ENCODE measurements at regions not wholly inside any gene's neighbourhood (a gene's known extent, or its start where the extent isn't known, plus 50 kb on each side); places are given as distances from the start of the nearest gene placed in this dataset.
"Not testable (repeated sequence)": the region's sequence is repeated elsewhere in the genome, so short reads cannot be mapped to it uniquely, and the experiment has no call there.

DNA sequence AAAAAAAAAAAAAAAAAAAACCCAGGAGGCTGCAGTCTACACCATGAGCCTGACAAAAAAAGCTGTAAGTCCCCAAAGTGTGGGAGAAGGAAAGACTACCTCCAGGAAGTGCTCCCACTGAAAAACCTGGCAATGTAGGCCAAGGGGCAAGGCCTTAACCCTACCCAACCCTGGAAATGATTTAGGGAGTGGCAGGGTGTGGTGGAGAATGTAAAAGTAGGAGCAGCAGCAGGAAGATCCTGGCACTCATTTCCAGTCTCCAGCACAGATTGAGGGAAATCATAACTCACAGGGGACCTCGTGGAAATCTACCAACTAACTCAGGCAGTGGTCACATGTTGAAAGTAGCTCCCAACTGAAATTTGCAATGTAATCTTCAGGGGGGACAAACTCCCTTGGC, 839.5 kb downstream of the EPHA3 start:
- no peak for DNase-seq

DNA sequence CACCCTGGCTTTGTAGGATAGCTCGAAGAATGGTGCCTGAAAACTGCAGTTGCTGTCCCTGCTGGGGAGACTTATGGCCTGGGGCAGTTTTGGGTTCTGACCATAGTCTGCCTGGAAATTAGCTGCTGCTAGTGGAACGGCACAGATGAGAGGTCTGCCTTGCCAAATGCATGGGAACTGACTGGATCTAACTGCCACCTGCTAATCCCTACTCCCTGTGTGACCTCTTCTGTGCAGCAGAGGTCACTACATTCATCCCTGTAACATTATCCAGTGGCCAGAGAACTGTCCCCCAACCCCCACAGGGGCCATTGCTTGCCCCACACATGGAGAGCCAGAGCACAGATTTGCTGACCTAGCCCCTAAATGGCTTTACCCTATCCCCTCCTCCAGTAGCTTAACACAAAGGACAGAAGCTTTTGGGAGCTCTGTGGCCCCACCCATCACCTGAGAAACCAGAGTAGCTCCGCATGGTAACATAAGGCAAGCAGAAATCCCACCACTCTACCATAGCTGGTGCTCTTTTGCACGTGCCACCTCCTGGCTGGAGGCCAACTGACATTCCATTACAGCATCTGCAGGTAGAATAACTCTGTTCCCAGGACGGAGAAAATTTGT, 840.0 kb downstream of the EPHA3 start:
- DNase-seq = no peak

DNA sequence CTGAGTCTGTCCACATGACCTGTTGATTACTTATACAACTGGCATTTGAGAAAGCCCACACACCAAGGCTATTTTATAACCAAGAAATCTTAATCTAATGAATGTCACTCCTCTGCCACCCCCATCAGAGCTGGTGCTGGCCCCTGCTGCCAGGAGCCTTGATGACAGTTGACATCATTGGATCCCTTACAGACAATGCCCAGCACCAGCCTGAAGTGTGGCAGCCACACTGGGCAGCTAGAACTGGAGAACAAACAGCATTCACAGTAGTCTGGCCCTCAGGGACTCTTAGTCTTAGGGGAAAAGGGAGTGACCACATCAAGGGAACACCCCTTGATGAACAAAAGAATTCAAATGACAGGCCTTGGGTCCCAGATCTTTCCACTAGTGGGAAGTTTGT, 840.6 kb downstream of the EPHA3 start:
- DNase-seq = no peak

DNA sequence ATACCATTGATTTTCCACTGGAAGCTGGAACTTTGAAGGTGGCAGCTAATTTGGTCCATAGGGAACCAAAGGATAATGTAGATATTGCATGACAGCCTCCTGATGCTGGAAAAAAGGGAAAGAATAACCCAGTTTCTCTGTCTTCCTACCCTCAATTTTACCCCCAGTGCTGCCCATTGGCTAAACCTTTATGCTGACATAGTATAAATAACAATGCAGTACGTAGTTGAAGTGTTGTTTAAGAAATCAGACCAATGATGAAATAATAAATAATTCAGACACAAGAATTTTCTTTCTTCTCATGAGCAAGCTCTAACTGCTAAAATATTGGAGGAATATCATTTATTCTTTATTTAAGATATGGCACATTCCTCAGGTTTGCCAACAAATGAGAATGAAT, 843.4 kb downstream of the EPHA3 start:
- DNase-seq = no peak

DNA sequence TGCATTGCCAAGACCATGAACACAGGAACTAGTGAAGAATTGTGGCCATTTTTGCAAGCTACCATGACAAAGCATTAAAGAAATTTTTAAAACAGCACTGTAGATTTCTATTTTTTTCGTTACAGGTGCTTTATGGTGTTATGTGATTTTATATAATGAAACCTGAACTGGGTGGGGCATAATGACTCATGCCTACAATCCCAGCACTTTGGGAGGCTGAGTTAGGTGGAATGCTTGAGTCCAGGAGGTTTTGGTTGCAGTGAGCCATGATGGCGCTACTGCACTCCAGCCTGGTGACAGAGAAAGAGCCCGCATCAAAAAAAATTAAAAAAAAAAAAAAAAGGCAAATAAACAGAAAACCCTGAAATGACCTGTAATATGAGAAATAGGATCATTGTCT, 846.7 kb downstream of the EPHA3 start:
- no peak for DNase-seq

DNA sequence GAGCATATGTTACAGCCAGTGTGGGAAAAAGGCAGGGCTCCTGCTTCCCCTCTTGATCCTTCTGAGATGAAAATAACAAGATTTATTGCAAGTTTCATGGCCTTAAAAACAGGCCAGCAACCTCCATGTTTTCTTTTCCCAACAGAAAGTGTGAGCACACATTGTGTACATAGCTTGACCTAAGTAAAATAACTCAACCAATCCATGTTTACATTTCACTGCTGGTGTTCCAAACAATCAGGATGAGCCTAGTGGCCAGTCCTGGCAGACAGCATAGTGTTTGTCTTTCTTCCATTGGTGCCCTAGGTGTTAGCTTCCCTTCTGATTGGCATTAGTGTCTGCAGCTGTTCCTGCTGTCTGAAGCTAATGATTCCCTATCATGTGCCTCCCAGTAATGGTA, 847.7 kb downstream of the EPHA3 start:
- no peak for DNase-seq

DNA sequence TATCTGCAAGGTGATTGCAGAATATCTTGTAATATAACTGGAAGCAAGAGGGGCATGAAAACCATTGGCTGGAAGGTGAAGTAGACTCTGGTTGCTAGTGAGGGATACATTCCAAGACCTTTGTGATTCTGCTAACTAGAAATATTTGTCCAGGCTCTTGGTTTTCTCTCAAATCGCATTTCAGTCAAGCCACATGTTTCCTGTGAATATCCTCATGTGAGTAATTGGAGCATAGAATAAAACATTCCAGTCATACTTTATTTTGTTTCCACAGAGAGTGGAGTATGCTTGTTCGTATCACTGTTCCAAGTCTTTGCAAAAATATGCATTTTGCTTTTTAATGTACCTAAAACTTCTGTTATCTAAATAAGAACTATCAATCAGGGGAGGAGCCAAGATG, 850.0 kb downstream of the EPHA3 start:
- DNase-seq = no peak

DNA sequence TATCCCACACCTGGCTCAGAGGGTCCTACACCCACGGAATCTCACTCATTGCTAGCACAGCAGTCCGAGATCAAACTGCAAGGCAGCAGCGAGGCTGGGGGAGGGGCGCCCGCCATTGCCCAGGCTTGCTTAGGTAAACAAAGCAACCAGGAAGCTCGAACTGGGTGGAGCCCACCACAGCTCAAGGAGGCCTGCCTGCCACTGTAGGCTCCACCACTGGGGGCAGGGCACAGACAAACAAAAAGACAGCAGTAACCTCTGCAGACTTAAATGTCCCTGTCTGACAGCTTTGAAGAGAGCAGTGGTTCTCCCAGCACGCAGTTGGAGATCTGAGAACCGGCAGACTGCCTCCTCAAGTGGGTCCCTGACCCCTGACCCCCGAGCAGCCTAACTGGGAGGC, 850.7 kb downstream of the EPHA3 start:
- not testable (repeated sequence) for DNase-seq

DNA sequence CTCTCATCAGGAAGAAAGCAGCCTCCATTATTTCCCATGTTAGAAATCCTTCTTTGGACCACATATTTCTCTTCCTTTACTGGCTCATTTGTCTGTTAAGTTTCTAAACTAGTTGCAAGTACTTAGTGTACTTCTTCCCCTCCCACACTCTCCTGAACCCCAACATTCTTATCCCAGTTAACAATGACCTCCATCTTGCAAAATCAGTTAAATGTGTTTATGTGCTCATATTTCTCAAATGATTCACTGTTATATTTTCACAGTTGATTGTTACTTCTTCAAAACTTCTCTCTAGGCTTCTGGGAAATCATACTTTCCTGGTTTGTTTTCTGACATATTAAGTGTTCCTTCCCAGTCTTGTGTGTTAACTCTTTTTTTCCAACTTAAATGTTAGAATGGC, 856.9 kb downstream of the EPHA3 start:
- DNase-seq = no peak

DNA sequence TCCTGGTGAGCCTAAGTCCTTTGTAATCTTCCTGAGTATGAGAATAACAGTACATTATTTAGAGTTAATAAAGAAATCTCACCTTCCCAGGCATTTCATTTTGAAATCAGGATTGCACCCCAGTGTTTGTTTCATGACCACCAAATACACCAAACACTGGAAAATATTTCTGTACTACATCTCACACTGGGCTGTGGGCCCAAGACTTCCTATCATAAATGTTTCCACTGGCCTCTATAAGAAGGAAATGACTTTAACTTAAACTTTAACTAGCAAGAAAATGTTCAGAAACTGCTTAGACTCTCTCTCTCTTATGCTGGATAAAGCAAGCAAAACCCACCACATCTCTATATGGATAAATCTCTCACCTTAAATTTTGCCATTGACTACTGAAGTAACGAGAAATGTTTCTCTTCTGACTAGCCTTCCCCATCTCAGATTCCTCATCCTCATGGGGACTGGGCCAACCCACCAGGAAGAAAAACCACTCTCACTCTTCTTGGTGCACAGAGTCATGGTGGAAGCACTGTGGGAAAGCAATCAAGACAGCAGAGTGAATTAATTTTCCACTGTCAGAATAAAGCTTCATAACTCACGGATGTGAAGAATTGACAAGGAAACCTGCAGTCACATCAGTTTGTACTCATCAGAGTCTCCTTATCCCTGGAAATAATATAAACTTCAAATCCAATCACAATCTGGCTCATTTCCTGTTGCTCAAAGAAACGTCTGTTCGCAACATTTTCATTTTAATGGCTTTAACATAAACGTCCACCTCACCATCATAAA, 859.6 kb downstream of the EPHA3 start:
- DNase-seq = no peak

DNA sequence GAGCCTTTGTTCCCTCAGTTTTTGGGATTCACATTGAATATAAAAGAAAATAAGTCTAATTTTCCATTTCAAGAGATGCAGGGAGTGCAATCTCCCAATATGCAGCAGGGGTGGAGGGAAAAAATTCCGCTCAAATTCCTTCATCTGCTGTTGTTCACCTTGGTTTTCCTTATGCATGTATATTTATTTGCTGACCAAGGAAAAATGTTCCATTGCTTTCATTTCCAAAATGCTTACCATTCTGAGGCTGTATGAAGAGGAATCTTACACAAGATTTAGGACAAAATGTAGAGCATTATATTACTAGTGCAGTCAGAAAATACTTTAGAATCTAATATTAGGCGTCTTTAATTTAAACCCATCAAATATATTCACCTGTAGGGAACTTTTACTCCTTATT, 863.9 kb downstream of the EPHA3 start:
- no peak for DNase-seq

DNA sequence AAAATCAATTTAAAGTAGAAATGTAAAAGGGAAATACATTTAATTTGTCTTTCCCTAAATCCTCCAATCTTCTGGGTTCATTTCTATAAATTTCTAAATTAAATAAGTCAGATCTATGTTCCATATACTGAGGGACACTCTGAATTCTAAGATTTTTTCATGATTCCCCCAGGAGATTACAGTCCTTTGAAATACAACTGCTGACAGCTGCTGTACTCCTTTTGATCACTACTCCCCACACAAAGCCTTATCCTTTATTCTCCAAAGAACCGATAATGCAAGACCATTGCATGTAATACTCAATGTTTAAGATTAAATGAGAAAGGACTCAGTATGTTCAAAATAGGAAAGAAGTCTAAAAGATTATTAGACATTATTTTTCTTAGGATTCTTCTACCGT, 865.7 kb downstream of the EPHA3 start:
- no peak for DNase-seq

DNA sequence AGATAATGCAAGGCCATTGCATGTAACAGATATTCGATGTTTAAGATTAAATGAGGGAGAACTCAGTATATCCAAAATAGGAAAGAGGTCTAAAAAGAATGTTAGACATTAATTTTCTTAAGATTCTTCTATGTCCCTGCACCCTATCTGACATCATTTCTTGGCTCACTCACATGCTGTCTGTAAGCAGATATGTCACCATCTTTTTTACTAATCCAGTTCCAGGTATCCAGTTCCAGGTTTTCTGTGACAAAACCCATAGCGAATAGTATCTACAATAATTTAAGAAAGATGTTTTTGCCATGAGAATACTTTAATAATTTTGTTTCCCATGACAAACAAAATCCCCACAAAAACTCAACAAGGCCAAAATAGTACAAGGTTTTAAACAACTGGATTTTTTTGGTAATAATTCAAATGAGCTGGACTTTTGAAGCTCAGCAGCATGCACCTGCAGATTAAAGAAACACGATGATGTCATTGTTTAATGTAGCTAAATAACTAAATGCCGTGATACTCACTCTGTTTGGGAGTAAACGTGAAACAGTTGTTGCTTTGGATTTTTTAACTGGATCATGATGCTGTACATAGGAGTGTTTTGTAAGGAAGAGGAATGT, 867.6 kb downstream of the EPHA3 start:
- DNase-seq = no peak

DNA sequence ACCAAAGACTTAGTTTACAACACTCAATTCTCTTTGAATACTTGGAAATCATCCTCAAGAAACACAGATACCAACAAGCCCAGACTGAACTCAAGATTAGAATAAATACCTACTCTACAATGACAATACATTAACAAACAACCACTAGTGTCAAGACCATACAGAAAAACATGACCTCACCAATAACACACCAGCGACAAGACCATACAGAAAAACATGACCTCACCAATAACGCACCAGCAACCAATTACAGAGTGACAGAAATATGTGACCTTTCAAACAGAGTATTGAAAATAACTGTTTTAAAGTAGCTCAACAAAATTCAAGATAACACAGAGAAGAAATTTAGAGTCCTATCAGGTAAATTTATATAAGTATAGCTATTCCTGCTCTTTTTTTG, 876.0 kb downstream of the EPHA3 start:
- no peak for DNase-seq

DNA sequence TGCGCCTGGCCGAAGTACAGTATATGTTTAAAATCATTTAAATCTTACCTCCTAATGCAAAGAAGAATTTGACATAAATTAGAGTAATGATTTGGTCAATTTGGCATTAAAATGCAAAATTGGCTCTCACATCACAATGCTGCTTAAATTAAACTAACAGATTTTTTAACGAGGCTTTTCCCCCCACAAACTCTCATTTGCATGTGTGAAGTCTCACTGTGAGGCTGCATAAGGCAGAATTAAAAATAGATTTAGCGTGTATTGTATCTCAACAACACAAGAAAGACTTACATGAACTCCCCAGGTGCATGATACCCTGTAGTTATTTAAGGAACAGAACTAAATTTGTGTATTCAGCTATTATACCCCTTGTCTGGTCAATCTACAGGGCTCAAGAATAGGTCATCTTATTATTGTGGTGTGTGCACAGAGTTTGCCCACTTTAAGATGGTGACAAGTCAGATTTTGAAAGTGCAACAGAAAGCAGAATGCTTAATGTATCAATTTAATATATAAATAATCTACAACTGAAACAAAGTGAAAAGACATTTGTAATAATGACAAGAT, 897.9 kb downstream of the EPHA3 start:
- no peak for DNase-seq

DNA sequence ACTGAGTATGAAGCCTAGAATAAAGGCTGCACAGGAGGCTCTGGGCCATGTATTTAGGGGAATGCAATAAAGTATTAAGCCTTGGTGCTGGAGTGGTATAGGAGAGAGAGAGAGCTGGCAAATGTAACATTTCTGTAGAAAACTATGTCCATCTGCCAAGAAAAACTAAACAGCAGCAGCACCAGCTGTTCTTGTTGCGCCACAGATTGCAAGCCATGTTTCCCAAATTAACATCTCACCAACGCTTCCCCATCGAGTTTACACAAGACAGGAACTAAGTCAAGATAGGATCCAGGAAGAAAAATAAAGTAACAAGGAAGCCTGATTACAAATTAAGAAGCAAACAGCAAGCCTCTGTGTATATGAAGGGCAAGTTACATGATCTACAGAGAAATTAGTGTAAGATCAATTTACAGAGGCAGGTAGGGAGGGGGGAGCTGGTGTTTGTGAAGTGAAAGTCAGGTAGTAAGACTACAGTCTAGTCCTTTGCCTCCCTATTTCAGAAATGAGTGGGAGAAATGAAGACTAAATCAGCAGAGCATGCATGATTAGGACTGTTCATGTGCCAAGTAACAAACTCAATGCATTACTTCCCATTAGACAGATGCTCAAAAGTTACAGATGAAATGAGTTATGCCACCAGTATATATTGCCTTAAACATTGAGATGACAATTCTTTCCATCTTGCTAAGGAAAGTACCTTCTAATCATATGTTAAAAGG, 900.5 kb downstream of the EPHA3 start:
- DNase-seq = no peak

DNA sequence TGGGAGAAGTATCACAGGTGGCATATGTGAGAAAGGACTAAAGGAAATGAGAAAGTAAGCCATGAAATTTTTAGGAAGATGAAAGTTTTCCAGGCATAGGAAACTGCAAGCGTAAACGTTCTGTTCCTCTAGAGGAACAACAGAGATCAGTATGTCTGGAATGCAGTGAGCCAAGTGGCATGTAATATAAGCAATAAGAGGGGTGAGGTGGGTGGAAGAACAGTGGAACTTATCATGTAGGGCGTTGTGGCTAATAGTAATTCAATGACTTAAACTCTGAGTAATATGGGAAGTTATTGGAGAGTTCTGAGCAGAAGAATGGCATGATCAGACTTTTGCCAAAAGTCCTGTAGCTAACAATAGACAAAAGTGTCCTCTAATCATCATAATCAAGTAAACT, 902.9 kb downstream of the EPHA3 start:
- no peak for DNase-seq

DNA sequence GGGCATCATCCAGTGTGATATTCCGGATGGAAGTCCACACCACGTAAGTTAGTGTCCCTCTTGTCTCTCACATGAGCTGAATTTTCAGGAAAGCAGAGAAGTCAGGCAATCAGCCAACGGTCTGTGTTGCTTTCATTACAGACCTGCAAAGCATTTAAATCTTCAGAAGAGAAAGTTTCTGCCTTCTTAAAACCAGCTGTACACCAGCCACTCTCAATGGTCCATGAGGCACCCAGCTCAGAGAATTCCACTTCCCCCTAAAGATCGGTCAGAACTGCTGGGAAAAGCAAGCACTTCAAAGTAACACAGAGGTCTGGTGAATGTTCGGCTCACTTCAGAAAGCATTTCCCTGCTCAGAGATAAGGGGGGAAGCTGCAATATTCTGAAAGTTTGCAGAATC, 903.7 kb downstream of the EPHA3 start:
- no peak for DNase-seq

DNA sequence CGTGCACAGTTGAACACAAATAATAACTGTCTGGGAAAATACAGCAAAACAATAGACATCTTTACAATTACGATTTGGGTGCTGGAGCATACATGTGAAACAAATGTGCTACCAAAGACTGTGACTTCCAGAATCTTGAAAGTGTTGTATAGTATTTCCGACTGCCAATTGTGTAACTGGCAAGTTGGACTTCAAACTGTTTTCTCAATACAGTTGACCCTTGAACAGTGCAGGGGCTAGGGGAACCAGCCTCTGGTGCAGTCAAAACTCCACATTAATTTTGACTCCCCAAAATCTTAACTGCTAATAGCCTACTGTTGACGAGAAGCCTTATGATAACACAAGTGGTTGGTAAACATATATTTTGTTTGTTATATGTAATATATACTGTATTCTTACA, 904.2 kb downstream of the EPHA3 start:
- DNase-seq = no peak

DNA sequence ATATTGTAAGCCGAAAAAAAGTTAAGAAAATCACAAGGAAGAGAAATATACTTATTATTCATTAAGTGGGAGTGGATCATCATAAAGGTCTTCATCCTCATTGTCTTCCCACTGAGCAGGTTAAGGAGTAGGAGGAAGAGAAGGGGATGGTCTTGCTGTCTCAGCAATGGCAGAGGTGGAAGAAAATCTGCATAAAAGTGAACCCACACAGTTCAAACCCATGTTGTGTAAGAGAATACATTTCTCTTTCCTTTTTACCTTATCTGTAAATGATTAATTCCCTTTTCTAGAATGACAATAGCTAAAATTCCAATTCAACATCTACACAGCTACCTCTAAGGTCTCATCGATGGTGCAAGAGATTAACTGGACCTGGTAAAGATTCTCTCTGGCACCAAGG, 904.6 kb downstream of the EPHA3 start:
- no peak for DNase-seq

DNA sequence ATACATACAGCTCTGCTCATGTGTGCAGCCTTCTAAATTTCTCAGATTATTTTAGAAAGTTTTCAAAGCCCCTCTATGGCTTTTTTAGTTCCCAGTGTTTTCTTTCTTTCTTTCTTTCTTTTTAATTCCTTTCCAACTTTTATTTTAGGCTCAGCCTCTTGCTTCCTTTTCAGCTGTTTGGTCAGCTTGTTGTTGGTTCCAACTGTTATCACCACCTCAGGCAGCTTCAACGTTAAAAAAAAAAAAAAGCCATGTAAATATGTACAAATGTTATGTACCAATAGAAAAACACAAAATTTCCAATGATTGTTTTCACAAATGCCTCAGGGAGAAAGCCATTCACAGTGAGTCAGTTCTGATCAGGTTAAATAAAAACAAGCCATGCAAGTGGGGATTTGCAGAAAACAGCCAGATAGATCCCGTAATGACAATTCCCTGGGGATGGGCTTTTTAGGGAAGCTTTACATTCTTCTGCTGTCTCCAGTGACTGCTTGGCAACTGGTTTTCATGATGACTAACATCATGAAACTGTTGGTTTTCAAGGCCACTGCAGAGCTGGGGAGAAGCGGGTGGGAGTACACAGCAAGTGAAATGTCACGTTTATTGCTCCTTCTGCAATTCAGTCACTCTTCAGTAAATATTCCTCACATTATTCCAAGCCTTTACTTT, 908.4 kb downstream of the EPHA3 start:
- no peak for DNase-seq

DNA sequence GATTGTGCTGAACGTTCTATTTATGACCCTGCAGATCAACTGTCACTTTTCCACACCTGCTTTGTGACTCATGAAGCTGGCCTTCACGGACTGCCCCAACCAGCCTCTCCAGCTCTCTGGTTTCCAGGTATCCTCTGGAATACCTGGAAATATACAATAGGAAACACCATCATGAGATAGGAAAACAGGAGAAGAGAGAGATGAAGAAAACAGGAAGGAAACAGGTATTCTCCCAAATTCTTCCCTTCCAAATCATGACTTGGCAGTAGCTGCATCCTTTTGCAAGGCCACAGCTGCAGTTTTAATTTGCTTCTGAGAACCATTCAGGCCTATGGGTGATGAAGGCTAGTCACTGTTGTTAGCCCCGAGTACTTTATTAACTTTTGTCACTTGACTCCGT, 909.1 kb downstream of the EPHA3 start:
- no peak for DNase-seq

DNA sequence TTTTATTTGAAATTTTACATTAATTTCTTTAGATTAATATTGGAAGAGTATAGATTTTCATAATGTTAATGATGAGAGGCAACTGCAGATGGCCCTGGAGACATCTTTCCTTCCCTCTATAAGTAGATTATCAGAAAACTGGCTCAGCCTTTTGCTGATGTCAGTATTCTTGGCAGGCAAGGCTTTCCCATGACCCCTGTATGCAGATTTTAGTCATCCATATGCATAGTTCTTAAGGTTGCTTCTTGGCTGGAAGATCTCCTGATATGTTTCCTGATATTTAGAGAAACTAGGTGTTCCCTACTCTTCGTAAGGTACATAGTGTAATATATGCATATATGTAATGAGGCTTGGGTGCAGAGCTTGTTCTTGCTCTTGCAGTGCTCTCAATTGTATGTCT, 911.4 kb downstream of the EPHA3 start:
- no peak for DNase-seq

Data from NCI-H1105 (cell line).